ENCODE measurements at regions not wholly inside any gene's neighbourhood (a gene's known extent, or its start where the extent isn't known, plus 50 kb on each side); places are given as distances from the start of the nearest gene placed in this dataset.
"Not testable (repeated sequence)": the region's sequence is repeated elsewhere in the genome, so short reads cannot be mapped to it uniquely, and the experiment has no call there.

DNA sequence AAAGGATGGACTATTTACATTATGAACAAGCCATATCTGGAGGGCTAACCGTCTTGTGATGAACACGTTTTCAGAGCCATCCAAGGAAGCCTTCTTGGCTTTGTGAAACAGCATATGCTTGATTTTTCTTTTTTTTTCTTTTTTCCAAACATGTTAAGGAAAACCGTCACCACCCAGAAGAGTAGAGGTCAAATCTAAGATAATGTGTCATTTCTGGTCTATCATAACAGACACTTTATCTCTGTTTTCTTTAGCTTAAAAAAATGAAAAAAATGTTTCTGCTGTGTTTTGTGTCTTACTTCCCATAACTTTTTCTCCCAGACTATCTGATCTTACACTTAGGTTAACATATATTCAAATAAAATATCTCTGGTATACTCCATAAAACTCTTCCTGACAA is 76.1 kb upstream of the DGKB start:
- no peak overlapping the region for H2AFZ ChIP-seq (ENCODE audit: low read length)
- no peaks in the 10 kb centered on the region for H3K4me1 ChIP-seq (ENCODE audit: insufficient read depth, low read length)
- no peaks in the 10 kb centered on the region for H3K36me3 ChIP-seq (ENCODE audit: low read depth, low read length)
- no peak overlapping the region for H3K4me2 ChIP-seq (ENCODE audit: low read length)
- ATAC-seq (no peak), DNase-seq (no peak)
- no peak overlapping the region for H3K27ac ChIP-seq (ENCODE audit: low read length)
- H3K27me3 ChIP-seq (ENCODE audit: low read length): no peaks in the 10 kb centered on the region
- H3K4me3 ChIP-seq (ENCODE audit: low read length): no peak overlapping the region
- no peaks in the 10 kb centered on the region for H3K79me2 ChIP-seq (ENCODE audit: low read length)
- ChIA-PET CTCF (interaction anchor here (0.8 kb wide), 1 partner anchor 11 kb away, joined by 3 read pairs; no protein-coding TSS in a partner anchor), POLR2A (ENCODE audit: unreplicated experiment) (no interaction called here)
- no peaks in the 10 kb centered on the region for H4K20me1 ChIP-seq (ENCODE audit: low read length)
- TF ChIP-seq EZH2phosphoT487 (IDR thresholded peaks at IDR 0.05; ENCODE audit: borderline replicate concordance, low read length): no peak
- TF ChIP-seq, protein P1, sequence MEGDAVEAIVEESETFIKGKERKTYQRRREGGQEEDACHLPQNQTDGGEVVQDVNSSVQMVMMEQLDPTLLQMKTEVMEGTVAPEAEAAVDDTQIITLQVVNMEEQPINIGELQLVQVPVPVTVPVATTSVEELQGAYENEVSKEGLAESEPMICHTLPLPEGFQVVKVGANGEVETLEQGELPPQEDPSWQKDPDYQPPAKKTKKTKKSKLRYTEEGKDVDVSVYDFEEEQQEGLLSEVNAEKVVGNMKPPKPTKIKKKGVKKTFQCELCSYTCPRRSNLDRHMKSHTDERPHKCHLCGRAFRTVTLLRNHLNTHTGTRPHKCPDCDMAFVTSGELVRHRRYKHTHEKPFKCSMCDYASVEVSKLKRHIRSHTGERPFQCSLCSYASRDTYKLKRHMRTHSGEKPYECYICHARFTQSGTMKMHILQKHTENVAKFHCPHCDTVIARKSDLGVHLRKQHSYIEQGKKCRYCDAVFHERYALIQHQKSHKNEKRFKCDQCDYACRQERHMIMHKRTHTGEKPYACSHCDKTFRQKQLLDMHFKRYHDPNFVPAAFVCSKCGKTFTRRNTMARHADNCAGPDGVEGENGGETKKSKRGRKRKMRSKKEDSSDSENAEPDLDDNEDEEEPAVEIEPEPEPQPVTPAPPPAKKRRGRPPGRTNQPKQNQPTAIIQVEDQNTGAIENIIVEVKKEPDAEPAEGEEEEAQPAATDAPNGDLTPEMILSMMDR (conservative IDR thresholded peaks at IDR 0.05; ENCODE audit: low read depth, low read length): no peak
- TF ChIP-seq EZH2 (IDR thresholded peaks at IDR 0.05; ENCODE audit: low read length, unreplicated experiment): no peak
- no peak overlapping the region for H3K9ac ChIP-seq (ENCODE audit: low read length)
- H3F3A ChIP-seq (ENCODE audit: low read length, unreplicated experiment): no peaks in the 10 kb centered on the region
- no TSS peak for BruUV-seq (replicated peaks)
- intact Hi-C loops (cut with micrococcal nuclease): no loop called here
- no peaks in the 10 kb centered on the region for H3K9me3 ChIP-seq (ENCODE audit: low read length)
- H3K9me2 ChIP-seq (replicated peaks; ENCODE audit: low read length): no peaks in the 10 kb centered on the region

- Histone ChIP-seq H3K27ac (ENCODE audit: low read length) (no peak overlapping the region), H3K4me3 (ENCODE audit: low read length) (no peak overlapping the region), H4K20me1 (ENCODE audit: low read length) (no peaks in the 10 kb centered on the region), H3K9ac (ENCODE audit: low read length) (no peak overlapping the region), H3F3A (ENCODE audit: low read length, unreplicated experiment) (no peaks in the 10 kb centered on the region), H3K9me2 (replicated peaks; ENCODE audit: low read length) (no peaks in the 10 kb centered on the region), H3K79me2 (ENCODE audit: low read length) (no peaks in the 10 kb centered on the region), H3K4me2 (ENCODE audit: low read length) (no peak overlapping the region), H3K27me3 (ENCODE audit: low read length) (no peaks in the 10 kb centered on the region), H3K9me3 (ENCODE audit: low read length) (no peaks in the 10 kb centered on the region), H3K4me1 (ENCODE audit: insufficient read depth, low read length) (no peaks in the 10 kb centered on the region), H3K36me3 (ENCODE audit: low read depth, low read length) (no peaks in the 10 kb centered on the region), H2AFZ (ENCODE audit: low read length) (no peak overlapping the region)
- ChIA-PET CTCF (no interaction called here), POLR2A (ENCODE audit: unreplicated experiment) (no interaction called here)
- intact Hi-C loops (cut with micrococcal nuclease): no loop called here
- no peak for ATAC-seq
- BruUV-seq (replicated peaks): no TSS peak
- no peak for DNase-seq
- TF ChIP-seq, protein P1 (conservative IDR thresholded peaks at IDR 0.05; ENCODE audit: low read depth, low read length): no peak
- TF ChIP-seq EZH2phosphoT487 (IDR thresholded peaks at IDR 0.05; ENCODE audit: borderline replicate concordance, low read length) (no peak), EZH2 (IDR thresholded peaks at IDR 0.05; ENCODE audit: low read length, unreplicated experiment) (no peak)
These were observed 72.1 kb upstream of the DGKB start for GRCh38 chr7:14974688-14975087.

DNA sequence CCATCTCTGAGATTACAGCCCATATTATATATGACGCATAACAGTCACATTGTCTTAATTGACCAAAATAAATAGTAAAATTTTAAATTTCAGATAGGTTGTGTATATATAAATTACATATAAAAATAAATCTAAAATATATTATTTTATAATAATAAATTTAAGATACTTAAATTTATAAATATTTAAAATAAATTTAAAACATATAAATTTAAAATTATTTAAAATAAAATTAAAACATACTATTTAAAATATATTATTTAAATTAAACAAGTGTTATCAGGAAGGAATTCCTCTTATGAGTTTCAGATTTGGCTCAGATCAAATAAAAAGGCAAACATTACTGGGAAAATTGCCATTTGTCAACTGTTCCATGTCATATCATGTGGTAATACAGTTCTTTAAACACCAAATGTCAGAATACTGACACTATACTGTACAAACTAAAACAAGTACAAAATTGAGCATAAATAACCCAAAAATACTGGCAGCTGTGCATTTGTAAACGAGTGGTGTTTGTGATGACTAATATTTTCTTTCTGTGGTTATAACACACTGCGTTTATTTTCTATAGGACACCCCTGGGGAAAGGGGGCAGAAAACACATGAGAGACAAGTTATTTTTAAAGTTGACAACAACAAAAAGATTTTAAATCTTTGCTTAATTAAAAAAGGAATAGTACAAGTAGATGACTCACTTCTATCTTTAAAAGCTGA is 71.3 kb upstream of the DGKB start:
- no peak overlapping the region for H3K4me2 ChIP-seq (ENCODE audit: low read length)
- ChIA-PET POLR2A (ENCODE audit: unreplicated experiment) (no interaction called here), CTCF (no interaction called here)
- DNase-seq (no peak), ATAC-seq (no peak)
- H3K4me3 ChIP-seq (ENCODE audit: low read length): no peak overlapping the region
- H3K9ac ChIP-seq (ENCODE audit: low read length): no peak overlapping the region
- no peaks in the 10 kb centered on the region for H3F3A ChIP-seq (ENCODE audit: low read length, unreplicated experiment)
- no peak overlapping the region for H2AFZ ChIP-seq (ENCODE audit: low read length)
- intact Hi-C loops (cut with micrococcal nuclease): no loop called here
- H3K9me3 ChIP-seq (ENCODE audit: low read length): no peaks in the 10 kb centered on the region
- no peaks in the 10 kb centered on the region for H3K9me2 ChIP-seq (replicated peaks; ENCODE audit: low read length)
- TF ChIP-seq EZH2phosphoT487 (IDR thresholded peaks at IDR 0.05; ENCODE audit: borderline replicate concordance, low read length): no peak
- TF ChIP-seq, protein P1 (conservative IDR thresholded peaks at IDR 0.05; ENCODE audit: low read depth, low read length): no peak
- no peak for TF ChIP-seq EZH2 (IDR thresholded peaks at IDR 0.05; ENCODE audit: low read length, unreplicated experiment)
- no peaks in the 10 kb centered on the region for H3K36me3 ChIP-seq (ENCODE audit: low read depth, low read length)
- H4K20me1 ChIP-seq (ENCODE audit: low read length): no peaks in the 10 kb centered on the region
- no peaks in the 10 kb centered on the region for H3K4me1 ChIP-seq (ENCODE audit: insufficient read depth, low read length)
- no peaks in the 10 kb centered on the region for H3K27me3 ChIP-seq (ENCODE audit: low read length)
- no peak overlapping the region for H3K27ac ChIP-seq (ENCODE audit: low read length)
- no TSS peak for BruUV-seq (replicated peaks)
- H3K79me2 ChIP-seq (ENCODE audit: low read length): no peaks in the 10 kb centered on the region

DNA sequence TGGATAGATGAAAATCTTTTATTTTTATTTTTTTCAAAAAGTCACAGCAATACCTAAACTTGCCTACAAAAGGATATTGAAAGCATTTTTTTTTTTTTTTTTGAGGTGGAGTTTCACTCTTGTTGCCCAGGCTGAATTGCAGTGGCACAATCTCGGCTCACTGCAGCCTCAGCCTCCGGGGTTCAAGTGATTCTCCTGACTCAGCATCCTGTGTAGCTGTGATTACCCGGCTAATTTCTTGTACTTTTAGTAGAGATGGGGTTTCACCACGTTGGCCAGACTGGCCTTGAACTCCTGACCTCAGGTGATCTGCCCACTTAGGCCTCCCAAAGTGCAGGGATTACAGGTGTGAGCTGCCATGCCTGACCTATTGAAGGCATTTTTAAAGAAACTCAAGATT is 69.1 kb upstream of the DGKB start:
- CTCF ChIA-PET; BruUV-seq (replicated peaks); H3K79me2 ChIP-seq (ENCODE audit: low read length); H3K9me3 ChIP-seq (ENCODE audit: low read length); DNase-seq; H3K27me3 ChIP-seq (ENCODE audit: low read length); ATAC-seq; H3K4me1 ChIP-seq (ENCODE audit: insufficient read depth, low read length); POLR2A ChIA-PET (ENCODE audit: unreplicated experiment); H3K9me2 ChIP-seq (replicated peaks; ENCODE audit: low read length); H3K36me3 ChIP-seq (ENCODE audit: low read depth, low read length); H2AFZ ChIP-seq (ENCODE audit: low read length); H4K20me1 ChIP-seq (ENCODE audit: low read length); H3K9ac ChIP-seq (ENCODE audit: low read length); H3K4me2 ChIP-seq (ENCODE audit: low read length); intact Hi-C loops (cut with micrococcal nuclease); H3K27ac ChIP-seq (ENCODE audit: low read length); H3F3A ChIP-seq (ENCODE audit: low read length, unreplicated experiment); H3K4me3 ChIP-seq (ENCODE audit: low read length): not testable (repeated sequence)
